ENCODE measurements at regions not wholly inside any gene's neighbourhood (a gene's known extent, or its start where the extent isn't known, plus 50 kb on each side); places are given as distances from the start of the nearest gene placed in this dataset.

DNA sequence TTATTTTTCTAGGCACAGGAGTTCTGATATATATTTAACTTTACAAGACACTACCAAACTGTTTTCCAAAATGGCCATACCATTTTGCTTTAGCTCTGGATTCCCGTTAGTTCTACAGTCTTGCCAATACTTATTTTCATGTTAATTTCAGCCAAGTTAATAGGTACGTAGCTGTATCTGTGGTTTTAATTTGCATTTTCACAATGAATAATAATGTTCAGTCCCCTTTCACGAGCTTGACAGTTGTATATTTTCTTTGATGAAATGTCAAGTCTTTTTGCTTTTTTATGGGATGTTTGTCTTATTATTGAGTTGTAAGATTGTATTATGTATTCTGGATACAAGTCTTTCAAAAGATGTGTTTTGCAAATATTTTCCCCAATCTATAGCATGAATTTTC is 50.6 kb upstream of the GALNT5 start:
- intact Hi-C loops (cut with micrococcal nuclease; ENCODE audit: unreplicated experiment): no loop called here
- no peak overlapping the region for H3K27ac ChIP-seq (ENCODE audit: low read depth, low read length, poor library complexity, severe bottlenecking)
- no peak overlapping the region for H3K4me3 ChIP-seq (ENCODE audit: low read depth, low read length, poor library complexity, severe bottlenecking)
- TF ChIP-seq EZH2phosphoT487 (IDR thresholded peaks at IDR 0.05; ENCODE audit: borderline replicate concordance, low read depth, low read length): no peak
- TF ChIP-seq, protein P1, sequence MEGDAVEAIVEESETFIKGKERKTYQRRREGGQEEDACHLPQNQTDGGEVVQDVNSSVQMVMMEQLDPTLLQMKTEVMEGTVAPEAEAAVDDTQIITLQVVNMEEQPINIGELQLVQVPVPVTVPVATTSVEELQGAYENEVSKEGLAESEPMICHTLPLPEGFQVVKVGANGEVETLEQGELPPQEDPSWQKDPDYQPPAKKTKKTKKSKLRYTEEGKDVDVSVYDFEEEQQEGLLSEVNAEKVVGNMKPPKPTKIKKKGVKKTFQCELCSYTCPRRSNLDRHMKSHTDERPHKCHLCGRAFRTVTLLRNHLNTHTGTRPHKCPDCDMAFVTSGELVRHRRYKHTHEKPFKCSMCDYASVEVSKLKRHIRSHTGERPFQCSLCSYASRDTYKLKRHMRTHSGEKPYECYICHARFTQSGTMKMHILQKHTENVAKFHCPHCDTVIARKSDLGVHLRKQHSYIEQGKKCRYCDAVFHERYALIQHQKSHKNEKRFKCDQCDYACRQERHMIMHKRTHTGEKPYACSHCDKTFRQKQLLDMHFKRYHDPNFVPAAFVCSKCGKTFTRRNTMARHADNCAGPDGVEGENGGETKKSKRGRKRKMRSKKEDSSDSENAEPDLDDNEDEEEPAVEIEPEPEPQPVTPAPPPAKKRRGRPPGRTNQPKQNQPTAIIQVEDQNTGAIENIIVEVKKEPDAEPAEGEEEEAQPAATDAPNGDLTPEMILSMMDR (conservative IDR thresholded peaks at IDR 0.05; ENCODE audit: low read length): no peak
- H3K9me3 ChIP-seq (ENCODE audit: low read length): no peaks in the 10 kb centered on the region
- DNase-seq (ENCODE audit: low spot score): no peak
- BruUV-seq (replicated peaks): no TSS peak
- ChIA-PET POLR2A (interaction anchor here (0.9 kb wide), 1 partner anchor 23 kb away, joined by 3 read pairs; no protein-coding TSS in a partner anchor), CTCF (ENCODE audit: unreplicated experiment) (no interaction called here)
- H3K79me2 ChIP-seq (ENCODE audit: insufficient read depth, low read depth, low read length): no peaks in the 10 kb centered on the region
- no peaks in the 10 kb centered on the region for H3K4me1 ChIP-seq (ENCODE audit: insufficient read depth, low read length, poor library complexity, severe bottlenecking)
- H3K36me3 ChIP-seq (ENCODE audit: insufficient read depth, low read length): no peaks in the 10 kb centered on the region
- H3K4me2 ChIP-seq (ENCODE audit: low read length): no peak overlapping the region
- no peaks in the 10 kb centered on the region for H4K20me1 ChIP-seq (ENCODE audit: insufficient read depth, low read length)
- no peaks in the 10 kb centered on the region for H3K9me2 ChIP-seq (ENCODE audit: insufficient read depth, low read length)
- no peak overlapping the region for H2AFZ ChIP-seq (ENCODE audit: low read length)

Measured in OCI-LY7 (cell line).